Endometrium (tissue), 2 donors: ENCODE measurements at regions not wholly inside any gene's neighbourhood (a gene's known extent, or its start where the extent isn't known, plus 50 kb on each side); places are given as distances from the start of the nearest gene placed in this dataset.

Experiments
- FAIRE-seq: peaks from 2 replicates; lab custom pipeline; 2012; peaks lifted over from hg19 to GRCh38; lab: Jason Lieb, UNC
- donor health status: control.
- donor health status: control.

DNA sequence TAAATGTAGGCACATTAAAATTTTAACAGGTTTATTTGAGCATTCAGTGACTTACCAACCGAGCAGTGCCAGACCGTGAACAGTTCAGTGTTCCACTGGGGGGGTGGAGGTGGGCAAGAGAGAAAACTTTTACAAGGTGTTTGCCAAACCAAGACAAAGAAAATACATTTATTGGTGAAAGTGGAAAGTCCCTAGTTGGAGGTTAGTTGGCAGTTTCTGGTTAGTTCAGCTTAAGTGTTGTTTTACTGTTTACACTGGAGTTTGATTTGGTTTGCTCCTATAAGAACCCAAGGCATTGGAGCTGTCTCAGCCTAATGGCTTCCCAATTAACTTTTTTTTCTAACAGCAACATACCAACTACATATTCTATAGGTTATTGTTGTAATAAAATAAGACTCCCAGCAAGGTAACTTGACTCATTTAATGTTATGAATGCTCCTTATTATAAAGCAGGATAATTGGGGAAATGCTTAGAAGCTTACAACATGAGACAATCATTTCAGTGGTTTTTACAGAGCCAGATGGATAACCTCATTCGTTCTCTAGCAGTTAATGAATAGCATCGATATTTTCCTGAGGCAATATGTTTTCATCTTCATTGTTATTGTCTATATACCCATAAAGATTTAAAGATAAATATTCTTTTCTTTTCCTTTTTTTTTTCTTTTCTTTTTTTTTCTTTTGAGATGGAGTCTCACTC, 115.8 kb downstream of the ETNK1 start:
- FAIRE-seq = no peak

GRCh38 chr12:22743700-22744099, 118.7 kb downstream of the ETNK1 start:
- no peak for FAIRE-seq

DNA sequence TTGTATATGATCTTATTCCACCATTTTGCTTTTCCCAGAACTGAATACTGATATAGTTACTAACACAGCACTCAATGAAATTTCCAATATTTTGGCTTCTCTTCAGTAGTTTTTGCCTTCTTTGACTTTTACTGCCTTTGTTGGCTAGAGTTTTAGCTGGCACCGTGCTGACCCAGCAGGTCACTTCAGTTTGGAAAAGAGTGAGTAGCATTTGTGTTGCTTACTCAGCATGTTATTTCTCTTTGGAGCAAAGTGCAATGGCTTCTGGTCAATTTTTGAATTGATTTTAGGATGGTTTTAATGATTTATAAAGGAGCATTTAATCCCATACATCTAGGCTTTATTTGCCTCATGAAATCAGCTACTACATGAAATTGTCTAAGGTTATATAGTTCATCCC, 119.2 kb downstream of the ETNK1 start:
- FAIRE-seq = no peak

DNA sequence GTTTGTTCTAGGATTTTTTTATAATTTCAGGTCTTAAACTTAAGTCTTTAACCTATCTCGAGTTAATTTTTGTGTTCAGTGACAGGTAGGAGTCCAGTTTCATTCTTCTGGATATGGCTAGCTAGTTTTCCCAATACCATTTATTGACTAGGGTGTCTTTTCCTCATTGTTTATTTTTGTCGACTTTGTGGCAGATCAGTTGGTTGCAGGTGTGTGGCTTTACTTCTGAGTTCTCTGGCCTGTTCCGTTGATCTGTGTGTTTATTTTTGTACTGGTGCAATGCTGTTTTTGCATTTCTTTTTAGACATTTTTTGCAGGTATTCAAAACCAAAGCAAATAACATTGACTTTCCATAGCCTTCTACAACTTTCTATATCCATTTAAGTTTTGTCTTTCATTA, 121.7 kb downstream of the ETNK1 start:
- FAIRE-seq = no peak

GRCh38 chr12:22755629-22756028, 130.7 kb downstream of the ETNK1 start:
- no peak for FAIRE-seq

DNA sequence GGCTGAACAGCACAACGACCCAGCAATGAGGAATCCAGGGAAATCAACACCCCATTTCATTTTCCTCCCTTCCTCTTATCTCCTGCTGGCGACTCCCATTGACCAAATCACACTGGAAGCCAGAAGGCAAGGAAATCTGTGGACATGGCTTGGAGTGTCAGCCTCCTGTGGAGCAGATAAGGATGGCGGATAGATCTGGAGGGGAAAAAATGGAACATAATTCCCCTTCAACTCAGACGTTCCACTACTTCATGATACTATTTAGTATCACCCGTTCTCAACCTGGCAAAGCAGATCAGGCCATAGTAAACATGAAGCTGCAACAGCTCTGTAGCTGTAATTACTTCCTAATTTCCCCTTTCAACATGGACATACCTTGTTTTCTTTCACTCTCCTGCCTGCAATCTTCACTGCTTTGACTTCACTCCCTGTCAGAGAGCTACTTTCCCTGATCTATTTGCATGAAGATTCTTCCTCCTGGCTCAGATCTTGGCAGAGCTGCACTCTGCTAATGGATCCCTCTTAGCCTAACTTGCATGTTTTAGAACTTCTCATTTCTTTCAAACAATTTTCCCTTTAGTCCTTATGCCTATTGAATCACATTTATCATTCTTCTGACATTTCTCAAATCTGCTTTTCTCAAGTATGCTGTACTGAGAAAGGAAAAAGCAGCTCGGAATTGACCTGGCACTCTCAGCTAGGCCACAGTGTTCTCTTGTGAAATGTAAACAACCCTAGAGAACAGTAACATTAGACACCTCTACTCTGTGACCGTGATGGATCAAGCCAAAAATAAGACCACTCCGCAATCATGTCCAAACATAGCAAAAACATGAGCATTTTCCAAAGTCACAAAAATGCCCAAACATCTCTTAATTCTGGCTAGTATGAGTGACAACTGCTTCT, 135.1 kb downstream of the ETNK1 start:
- FAIRE-seq = no peak

DNA sequence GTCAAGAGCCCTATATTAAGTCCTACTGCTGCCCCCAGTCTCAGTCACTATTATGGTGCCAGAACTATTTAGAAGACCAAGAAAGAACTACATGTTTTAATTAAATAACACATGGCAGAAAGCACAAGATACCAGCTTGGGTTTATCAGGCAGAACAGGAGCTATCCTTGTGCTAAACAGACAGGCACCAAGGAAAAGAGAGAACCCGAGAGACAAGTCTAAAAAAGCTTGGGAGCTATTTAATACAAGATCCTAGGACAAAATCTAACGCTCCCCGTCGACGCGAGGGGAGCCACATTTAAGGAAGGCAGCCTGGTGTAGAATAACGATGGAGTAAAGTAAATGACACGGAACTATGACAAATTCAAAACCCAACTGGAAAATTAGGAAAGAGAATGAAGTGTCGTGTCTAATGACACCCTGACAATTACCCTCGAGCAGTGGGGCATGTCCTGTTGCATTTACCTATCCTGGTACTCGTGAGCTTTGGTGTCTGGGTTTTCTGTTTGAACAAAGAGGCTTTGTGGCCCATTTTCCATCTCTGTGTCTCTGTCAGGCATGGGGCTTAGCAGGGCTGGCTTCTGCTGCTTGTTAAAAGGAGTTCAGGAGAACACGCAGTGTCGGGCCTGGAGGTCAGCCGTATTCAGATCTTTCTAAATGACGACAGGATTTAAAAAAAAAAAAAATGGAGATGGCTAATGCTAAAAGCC, 140.6 kb downstream of the ETNK1 start:
- FAIRE-seq = no peak

DNA sequence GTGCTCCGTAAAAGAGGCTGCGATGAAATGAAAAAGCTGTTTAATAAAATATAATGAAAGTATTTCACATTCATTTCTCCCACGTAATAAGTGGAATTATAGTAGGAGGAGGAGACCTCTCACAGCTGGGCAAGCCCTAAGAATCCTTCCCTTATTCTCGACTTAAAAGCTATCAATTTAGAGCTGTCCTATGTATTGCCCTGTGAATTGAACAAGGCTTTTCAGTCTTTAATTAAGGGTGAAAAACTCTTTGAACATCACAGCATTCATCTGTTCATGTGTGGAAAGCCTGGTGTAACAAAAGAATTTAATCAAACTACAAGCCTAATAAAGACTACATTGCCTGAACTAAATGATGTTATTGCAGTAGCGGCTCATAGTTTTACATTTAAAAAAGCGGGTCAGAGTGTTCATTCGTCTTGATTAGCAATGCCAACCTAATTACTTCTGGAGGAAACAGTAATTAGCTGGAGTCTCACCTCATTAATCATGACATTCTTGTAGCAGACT, 142.0 kb downstream of the ETNK1 start:
- no peak for FAIRE-seq

DNA sequence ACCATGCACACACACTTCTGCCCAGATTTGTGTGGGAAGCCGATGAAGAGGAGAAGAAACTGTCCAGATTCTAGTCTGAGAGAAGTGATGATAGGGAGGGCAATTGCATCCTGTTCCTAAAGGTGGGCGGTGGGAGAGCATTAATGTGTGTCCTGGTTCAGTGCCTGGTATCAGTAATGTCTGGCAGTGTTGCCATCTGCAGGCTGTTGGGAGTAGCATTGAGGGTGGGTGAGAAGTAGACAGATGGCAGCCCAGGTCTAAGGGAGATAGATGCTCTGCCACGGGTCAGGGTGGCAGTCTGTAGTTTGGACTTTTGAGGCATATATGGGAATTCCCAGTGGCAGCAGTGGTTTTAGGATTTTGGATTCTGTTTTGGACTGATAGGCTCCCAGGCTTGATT, 156.4 kb downstream of the ETNK1 start:
- FAIRE-seq = no peak

DNA sequence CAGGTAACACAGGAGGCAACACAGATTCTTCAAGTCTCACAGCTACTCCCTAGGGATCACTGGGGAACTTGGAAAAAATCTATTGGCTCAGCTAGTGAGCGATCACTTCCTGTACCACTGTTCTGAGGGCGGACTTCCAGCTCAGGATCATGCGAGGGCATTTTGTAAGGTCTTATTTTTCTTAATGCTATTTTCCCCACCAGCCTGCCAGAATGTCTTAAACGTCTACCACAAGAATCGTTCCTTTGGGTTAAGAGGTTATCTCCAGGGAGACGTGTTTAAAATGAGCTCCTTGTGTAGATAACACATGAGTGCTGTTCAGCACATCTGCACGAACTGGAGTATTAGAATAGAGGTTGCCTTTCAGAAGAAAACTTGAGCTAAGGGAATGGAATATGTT, 162.6 kb downstream of the ETNK1 start:
- no peak for FAIRE-seq

DNA sequence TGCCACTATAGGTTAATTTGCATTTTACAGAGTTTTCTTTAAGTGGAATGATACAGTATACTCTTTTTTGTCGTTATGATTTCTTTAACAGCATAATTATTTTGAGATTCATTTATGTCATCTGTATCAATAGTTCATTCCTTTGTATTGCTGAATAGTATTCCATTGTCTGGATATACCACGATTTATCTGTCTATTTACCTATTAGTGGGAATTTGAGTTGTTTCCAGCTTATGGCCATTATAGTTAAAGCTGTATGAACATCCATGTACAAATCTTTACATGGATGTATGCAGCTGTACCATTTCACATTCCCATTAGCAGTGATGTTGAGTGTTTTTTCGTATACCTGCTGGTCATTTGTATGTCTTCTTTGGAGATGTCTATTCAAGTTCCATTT, 163.9 kb downstream of the ETNK1 start:
- FAIRE-seq = no peak

DNA sequence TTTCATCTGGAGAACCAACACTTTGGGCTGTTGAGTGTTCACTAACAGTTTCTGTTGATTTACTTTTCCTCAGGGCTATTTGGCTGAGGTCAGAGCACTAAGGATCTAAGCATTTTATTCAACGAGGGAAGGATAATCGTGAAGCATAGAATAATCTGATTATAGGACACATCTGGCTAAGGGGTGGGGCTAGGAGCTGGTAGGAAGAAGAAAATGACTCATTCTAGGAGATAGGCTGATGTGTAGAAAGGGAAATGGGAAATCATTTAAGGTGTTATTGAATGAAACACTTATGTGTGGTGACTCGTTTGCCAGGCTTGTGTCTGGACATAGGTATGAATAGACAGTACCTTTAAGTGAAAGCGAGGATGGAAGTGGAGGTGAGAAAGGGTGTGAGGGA, 167.2 kb downstream of the ETNK1 start:
- FAIRE-seq = no peak

- no peak for FAIRE-seq
Observed at GRCh38 chr12:22794017-22794416, 169.0 kb downstream of the ETNK1 start.

GRCh38 chr12:22796941-22797630, 172.1 kb downstream of the ETNK1 start:
- FAIRE-seq = no peak

DNA sequence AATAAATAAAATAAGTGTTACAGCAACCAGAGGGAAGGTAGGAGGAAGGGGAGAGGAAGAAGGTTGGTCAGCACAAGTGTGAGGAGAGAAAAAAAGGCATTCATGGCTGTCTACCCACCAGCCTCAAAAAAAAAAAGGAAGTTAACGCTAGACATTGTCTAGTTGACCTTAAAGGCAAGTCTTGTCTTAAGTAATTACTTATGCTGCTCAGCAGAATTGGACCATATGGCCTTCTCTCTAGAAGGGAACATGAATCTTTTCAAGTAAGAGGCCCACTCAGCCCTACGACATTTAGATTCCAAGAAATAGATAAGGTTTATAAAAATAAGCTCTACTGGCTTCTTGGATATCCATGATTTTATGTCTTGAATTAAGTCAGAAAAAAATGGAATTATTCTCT, 172.7 kb downstream of the ETNK1 start:
- no peak for FAIRE-seq

DNA sequence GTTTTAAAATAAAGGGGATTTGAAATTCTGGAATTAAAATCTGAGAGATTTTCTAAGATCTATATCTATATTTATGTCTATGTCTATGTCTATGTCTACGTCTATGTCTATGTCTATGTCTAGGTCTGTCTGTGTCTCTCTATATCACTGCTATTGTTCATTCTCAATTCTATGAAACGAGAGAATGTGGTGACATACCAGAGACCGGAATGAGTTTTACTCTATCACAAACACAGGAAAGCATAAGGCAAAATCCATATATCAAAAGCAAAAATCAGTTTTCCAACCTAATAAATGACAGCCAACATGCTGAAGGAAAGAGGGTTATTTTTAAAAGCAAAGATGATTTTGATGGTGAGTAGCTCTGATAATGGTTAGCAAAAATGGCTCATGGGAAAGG, 173.1 kb downstream of the ETNK1 start:
- no peak for FAIRE-seq

DNA sequence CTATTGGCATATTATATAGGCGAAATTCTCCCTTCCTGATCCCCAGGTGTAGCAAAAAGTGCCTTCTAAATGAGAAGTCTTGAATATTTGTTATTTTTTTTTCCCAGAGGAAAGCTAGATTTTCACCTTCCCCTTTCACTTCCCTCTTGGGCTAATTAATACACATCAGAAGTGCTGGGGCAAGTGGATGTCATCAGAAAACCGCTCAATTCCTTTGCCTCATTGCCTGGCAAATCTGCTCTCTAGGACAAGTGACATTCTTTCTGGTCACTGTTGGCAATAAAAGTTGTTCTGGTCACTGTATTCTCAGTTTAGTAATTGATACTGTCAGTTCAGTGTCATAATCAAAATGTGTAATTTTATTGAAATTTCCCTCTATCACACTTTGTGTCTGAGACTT, 174.5 kb downstream of the ETNK1 start:
- FAIRE-seq = no peak

- FAIRE-seq = no peak
Observed at GRCh38 chr12:22800332-22800731, 175.4 kb downstream of the ETNK1 start.

DNA sequence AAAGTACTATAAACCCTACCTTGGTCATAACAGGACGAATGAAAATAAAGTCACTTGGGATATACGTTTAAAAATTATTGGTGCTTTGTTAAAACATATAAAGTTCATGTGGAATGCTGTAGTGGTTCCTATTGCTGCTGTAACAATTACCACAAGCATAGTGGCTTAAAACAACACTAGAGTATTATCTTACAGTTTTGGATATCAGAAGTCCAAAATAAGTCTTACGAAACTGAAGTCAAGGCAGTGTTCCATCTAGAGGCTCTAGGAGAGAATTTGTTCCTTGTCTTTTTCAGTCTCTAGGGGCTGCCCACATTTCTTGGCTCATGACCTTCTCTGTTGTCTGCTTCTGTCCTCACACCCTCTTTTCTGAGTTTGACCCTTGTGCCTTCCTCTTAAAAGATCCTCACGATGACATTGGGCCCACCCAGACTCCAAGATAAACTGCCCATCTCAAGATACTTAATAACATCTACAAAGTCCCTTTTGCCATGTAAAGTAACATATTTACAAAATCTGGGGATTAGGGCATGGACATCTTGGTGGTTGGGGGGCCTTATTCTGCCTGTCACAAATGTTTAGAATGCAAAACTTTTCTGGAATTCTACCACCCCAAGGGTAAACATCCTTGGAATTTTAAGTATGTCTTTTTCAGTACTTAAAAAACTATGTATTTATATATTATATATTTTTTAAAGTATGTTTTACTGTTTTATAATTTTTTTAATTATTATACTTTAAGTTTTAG, 178.1 kb downstream of the ETNK1 start:
- no peak for FAIRE-seq

GRCh38 chr12:22803725-22804124, 178.8 kb downstream of the ETNK1 start:
- FAIRE-seq = no peak

DNA sequence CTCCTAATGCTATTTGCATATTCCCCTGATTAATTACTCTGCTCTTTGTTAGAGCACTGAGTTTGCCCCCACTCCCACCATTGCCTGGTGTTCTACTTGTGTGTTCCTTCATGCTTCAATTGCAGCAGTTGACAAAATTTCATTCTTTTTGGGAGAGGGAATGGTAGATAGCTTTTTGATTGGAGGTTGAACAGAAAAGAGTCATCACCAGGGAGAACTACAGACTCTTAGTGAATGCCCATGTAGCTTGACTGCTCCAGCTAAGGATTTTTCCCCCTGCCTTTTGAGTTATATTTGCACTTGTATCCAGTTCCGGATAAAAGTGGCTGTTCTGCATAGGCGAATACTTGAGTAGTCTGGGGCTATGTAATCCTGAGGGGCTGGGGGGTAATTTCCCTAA, 183.9 kb downstream of the ETNK1 start:
- FAIRE-seq = no peak
